H9 (cell line): ENCODE measurements at regions not wholly inside any gene's neighbourhood (a gene's known extent, or its start where the extent isn't known, plus 50 kb on each side); places are given as distances from the start of the nearest gene placed in this dataset.

Experiments used
- DNase-seq: peaks from one replicate; pipeline ENCODE4 v3.0.0-alpha.2; 2017
- H2AFZ ChIP-seq: one replicate; pipeline ENCODE4 v1.6.1; 2013; ENCODE audit warnings: mild to moderate bottlenecking, low read length, control low read depth, moderate library complexity
- H2AK5ac ChIP-seq: 2 replicates; pipeline ENCODE4 v1.6.1; 2013; ENCODE audit warnings: low read length, control low read depth, mixed read lengths; ENCODE audit not compliant: insufficient read length
- H2BK120ac ChIP-seq: one replicate; pipeline ENCODE4 v1.6.1; 2013; ENCODE audit warnings: low read depth, mild to moderate bottlenecking, low read length, control low read depth, inconsistent platforms; ENCODE audit not compliant: poor library complexity, severe bottlenecking
- H2BK12ac ChIP-seq: 2 replicates; pipeline ENCODE4 v1.6.1; 2013; ENCODE audit warnings: low read length, control low read depth, mixed read lengths, low read depth; ENCODE audit not compliant: insufficient read length
- H2BK15ac ChIP-seq: 2 replicates; pipeline ENCODE4 v1.6.1; 2013; ENCODE audit warnings: low read depth, low read length, control low read depth
- H2BK20ac ChIP-seq: one replicate; pipeline ENCODE4 v1.6.1; 2013; ENCODE audit warnings: low read depth, mild to moderate bottlenecking, low read length, control low read depth, inconsistent platforms; ENCODE audit not compliant: poor library complexity, severe bottlenecking
- H2BK5ac ChIP-seq: 2 replicates; pipeline ENCODE4 v1.6.1; 2013; ENCODE audit warnings: low read length, control low read depth, mixed read lengths; ENCODE audit not compliant: insufficient read length
- H3K14ac ChIP-seq: 2 replicates; pipeline ENCODE4 v1.6.1; 2013; ENCODE audit warnings: low read length, control low read depth; ENCODE audit not compliant: insufficient read depth
- H3K18ac ChIP-seq: 2 replicates; pipeline ENCODE4 v1.6.1; 2013; ENCODE audit warnings: low read depth, mild to moderate bottlenecking, mixed read lengths, low read length, control low read depth; ENCODE audit not compliant: insufficient read length
- H3K23ac ChIP-seq: 2 replicates; pipeline ENCODE4 v1.6.1; 2013; ENCODE audit warnings: low read length, control low read depth, mixed read lengths, low read depth; ENCODE audit not compliant: insufficient read length
- H3K23me2 ChIP-seq: 2 replicates; pipeline ENCODE4 v1.6.1; 2013; ENCODE audit warnings: low read depth, mild to moderate bottlenecking, mixed read lengths, low read length, control low read depth; ENCODE audit not compliant: insufficient read length, poor library complexity, severe bottlenecking
- H3K27ac ChIP-seq: 2 replicates; pipeline ENCODE4 v1.5.1; 2013; ENCODE audit warnings: low read length, control low read depth, mixed read lengths, low read depth; ENCODE audit not compliant: insufficient read length
- H3K27me3 ChIP-seq: 2 replicates; pipeline ENCODE4 v1.6.1; 2013; ENCODE audit warnings: low read length, control low read depth, inconsistent platforms; ENCODE audit not compliant: insufficient read depth
- H3K4ac ChIP-seq: 2 replicates; pipeline ENCODE4 v1.6.1; 2013; ENCODE audit warnings: low read depth, mild to moderate bottlenecking, control low read depth, inconsistent platforms, low read length, moderate library complexity
- H3K4me1 ChIP-seq: 2 replicates; pipeline ENCODE4 v1.6.1; 2013; ENCODE audit warnings: low read length, control low read depth, inconsistent platforms; ENCODE audit not compliant: insufficient read depth
- H3K4me2 ChIP-seq: 2 replicates; pipeline ENCODE4 v1.6.1; 2013; ENCODE audit warnings: low read length, control low read depth, mixed read lengths; ENCODE audit not compliant: insufficient read length, insufficient read depth
- H3K56ac ChIP-seq: 2 replicates; pipeline ENCODE4 v1.6.1; 2013; ENCODE audit warnings: low read depth, mild to moderate bottlenecking, mixed read lengths, low read length, control low read depth; ENCODE audit not compliant: insufficient read length
- H3K79me1 ChIP-seq: 2 replicates; pipeline ENCODE4 v1.6.1; 2013; ENCODE audit warnings: low read depth, mild to moderate bottlenecking, moderate library complexity, low read length, control low read depth, inconsistent platforms; ENCODE audit not compliant: insufficient read depth, poor library complexity, severe bottlenecking
- H3K79me2 ChIP-seq: 2 replicates; pipeline ENCODE4 v1.6.1; 2013; ENCODE audit warnings: low read length, control low read depth, inconsistent platforms; ENCODE audit not compliant: insufficient read depth
- H3K9ac ChIP-seq: 2 replicates; pipeline ENCODE4 v1.6.1; 2013; ENCODE audit warnings: low read length, control low read depth, mixed read lengths; ENCODE audit not compliant: insufficient read length; ENCODE audit errors: extremely low read depth
- H3K9me3 ChIP-seq: one replicate; pipeline ENCODE4 v1.6.1; 2013; ENCODE audit warnings: low read depth, low read length, inconsistent platforms; ENCODE audit not compliant: control insufficient read depth
- H3T11ph ChIP-seq: one replicate; pipeline ENCODE4 v1.6.1; 2013; ENCODE audit warnings: mild to moderate bottlenecking, low read length, control low read depth, inconsistent platforms
- H4K20me1 ChIP-seq: one replicate; pipeline ENCODE4 v1.6.1; 2013; ENCODE audit not compliant: control insufficient read depth, insufficient read length, insufficient read depth
- H4K5ac ChIP-seq: 2 replicates; pipeline ENCODE4 v1.6.1; 2013; ENCODE audit warnings: low read depth, mild to moderate bottlenecking, mixed read lengths, low read length, control low read depth; ENCODE audit not compliant: insufficient read length
- H4K8ac ChIP-seq: replicated peaks from 2 replicates; pipeline ENCODE4 v1.6.1; 2013; ENCODE audit warnings: low read length, control low read depth, mixed read lengths, low read depth; ENCODE audit not compliant: insufficient read length
- H4K91ac ChIP-seq: 2 replicates; pipeline ENCODE4 v1.6.1; 2013; ENCODE audit warnings: low read depth, mild to moderate bottlenecking, moderate library complexity, mixed read lengths, low read length, control low read depth; ENCODE audit not compliant: insufficient read length
- H3K27ac Mint-ChIP-seq, 3 experiments: 2 replicates in 2 of 3; 3 replicates in 1 of 3; pipeline ENCODE4 v1.8.0; 2020 to 2021; ENCODE audit warnings: mixed read lengths in 3 of 3, mild to moderate bottlenecking in 1 of 3, moderate library complexity in 1 of 3
- H3K27me3 Mint-ChIP-seq: 2 replicates; pipeline ENCODE4 v1.8.0; 2021; ENCODE audit warnings: low read depth, mild to moderate bottlenecking, moderate library complexity, mixed read lengths
- H3K36me3 Mint-ChIP-seq, 3 experiments: 2 replicates in 2 of 3; 3 replicates in 1 of 3; pipeline ENCODE4 v1.8.0; 2020 to 2021; ENCODE audit warnings: low read depth in 3 of 3, mixed read lengths in 3 of 3; ENCODE audit not compliant: insufficient read depth in 1 of 3
- H3K4me1 Mint-ChIP-seq, 2 experiments: 2 replicates each; pipeline ENCODE4 v1.8.0; 2020; ENCODE audit warnings: mixed read lengths in 2 of 2
- H3K4me3 Mint-ChIP-seq, 2 experiments: 2 replicates in 1 of 2; 3 replicates in 1 of 2; pipeline ENCODE4 v1.8.0; 2020 to 2021; ENCODE audit warnings: mild to moderate bottlenecking in 2 of 2, mixed read lengths in 2 of 2, moderate library complexity in 1 of 2
- H3K9me3 Mint-ChIP-seq, 2 experiments: 2 replicates in 1 of 2; 3 replicates in 1 of 2; pipeline ENCODE4 v1.8.0; 2020; ENCODE audit warnings: mild to moderate bottlenecking in 2 of 2, mixed read lengths in 2 of 2, moderate library complexity in 1 of 2
- WGBS: extraction: QIAGEN DNeasy Blood & Tissue Kit; methylation state at CpG from one replicate; pipeline ENCODE4 v1.1.7; 2013; ENCODE audit warnings: missing lambda C conversion rate, low lambda C conversion rate, mixed read lengths; ENCODE audit not compliant: insufficient read length; ENCODE audit errors: extremely low coverage; 5-methylcytosine and 5-hydroxymethylcytosine counted together
- TF ChIP-seq, protein P1 (sequence below): fragments of 200-600 bp; sonication (generic); conservative IDR thresholded peaks from 3 replicates; pipeline ENCODE4 v1.8.0; 2021; ENCODE audit warnings: antibody characterized with exemption, mild to moderate bottlenecking

DNA sequence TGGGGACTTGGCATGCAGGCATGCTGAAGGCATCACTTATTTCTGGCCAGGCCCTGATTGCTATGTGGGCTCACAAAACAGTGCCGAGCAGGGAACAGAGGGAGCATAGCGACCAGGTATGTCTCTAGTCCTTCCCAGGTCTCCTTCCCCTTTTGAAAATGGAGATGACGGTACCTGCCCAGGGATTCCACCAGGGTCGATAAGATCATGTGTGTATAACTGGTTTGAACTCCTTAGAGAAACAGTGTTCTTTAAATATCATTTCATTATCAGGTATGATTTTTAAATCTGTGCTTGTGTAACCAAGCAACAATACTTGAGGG is 280.6 kb downstream of the FOXO1 start:
- Mint-ChIP-seq H3K4me1 (peaks cover 32 to 37% of the 10 kb centered on the region in 2 experiments), H3K27ac (peak overlapping the region in 1 of 3 experiments; percentile 23; a peak in 1 of 7 replicates), H3K9me3 (no peaks in the 10 kb centered on the region), H3K27me3 (no peaks in the 10 kb centered on the region; the same call in 1 of the 2 replicates), H3K36me3 (no peaks in the 10 kb centered on the region), H3K4me3 (no peak overlapping the region)
- Histone ChIP-seq H3K79me2 (no peaks in the 10 kb centered on the region), H2AK5ac (no peak overlapping the region), H3K9ac (no peak overlapping the region), H3K27ac (no peak overlapping the region), H2AFZ (no peak overlapping the region), H3K27me3 (no peaks in the 10 kb centered on the region), H4K91ac (no peak overlapping the region), H4K8ac (no peak overlapping the region), H3K4me1 (no peaks in the 10 kb centered on the region), H3K14ac (no peak overlapping the region), H2BK5ac (no peak overlapping the region), H2BK15ac (no peak overlapping the region), H3K4me2 (no peak overlapping the region), H2BK20ac (no peak overlapping the region), H3K23me2 (no peaks in the 10 kb centered on the region), H4K5ac (no peak overlapping the region), H2BK120ac (no peak overlapping the region), H3K18ac (no peak overlapping the region), H2BK12ac (no peak overlapping the region), H3K4ac (no peak overlapping the region), H3K9me3 (no peaks in the 10 kb centered on the region), H3K79me1 (no peaks in the 10 kb centered on the region), H3K23ac (no peak overlapping the region), H3K56ac (no peak overlapping the region), H3T11ph (no peak overlapping the region), H4K20me1 (no peaks in the 10 kb centered on the region)
- no CpG with 5 or more reads among the region's 4 CpGs for WGBS
- TF ChIP-seq, protein P1, sequence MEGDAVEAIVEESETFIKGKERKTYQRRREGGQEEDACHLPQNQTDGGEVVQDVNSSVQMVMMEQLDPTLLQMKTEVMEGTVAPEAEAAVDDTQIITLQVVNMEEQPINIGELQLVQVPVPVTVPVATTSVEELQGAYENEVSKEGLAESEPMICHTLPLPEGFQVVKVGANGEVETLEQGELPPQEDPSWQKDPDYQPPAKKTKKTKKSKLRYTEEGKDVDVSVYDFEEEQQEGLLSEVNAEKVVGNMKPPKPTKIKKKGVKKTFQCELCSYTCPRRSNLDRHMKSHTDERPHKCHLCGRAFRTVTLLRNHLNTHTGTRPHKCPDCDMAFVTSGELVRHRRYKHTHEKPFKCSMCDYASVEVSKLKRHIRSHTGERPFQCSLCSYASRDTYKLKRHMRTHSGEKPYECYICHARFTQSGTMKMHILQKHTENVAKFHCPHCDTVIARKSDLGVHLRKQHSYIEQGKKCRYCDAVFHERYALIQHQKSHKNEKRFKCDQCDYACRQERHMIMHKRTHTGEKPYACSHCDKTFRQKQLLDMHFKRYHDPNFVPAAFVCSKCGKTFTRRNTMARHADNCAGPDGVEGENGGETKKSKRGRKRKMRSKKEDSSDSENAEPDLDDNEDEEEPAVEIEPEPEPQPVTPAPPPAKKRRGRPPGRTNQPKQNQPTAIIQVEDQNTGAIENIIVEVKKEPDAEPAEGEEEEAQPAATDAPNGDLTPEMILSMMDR = no peak
- no peak for DNase-seq
